8988T (cell line): ENCODE measurements at regions not wholly inside any gene's neighbourhood (a gene's known extent, or its start where the extent isn't known, plus 50 kb on each side); places are given as distances from the start of the nearest gene placed in this dataset.
"Not testable (repeated sequence)": the region's sequence is repeated elsewhere in the genome, so short reads cannot be mapped to it uniquely, and the experiment has no call there.

Experiments
- DNase-seq: peaks from one replicate; pipeline ENCODE4 v3.0.0; 2011

DNA sequence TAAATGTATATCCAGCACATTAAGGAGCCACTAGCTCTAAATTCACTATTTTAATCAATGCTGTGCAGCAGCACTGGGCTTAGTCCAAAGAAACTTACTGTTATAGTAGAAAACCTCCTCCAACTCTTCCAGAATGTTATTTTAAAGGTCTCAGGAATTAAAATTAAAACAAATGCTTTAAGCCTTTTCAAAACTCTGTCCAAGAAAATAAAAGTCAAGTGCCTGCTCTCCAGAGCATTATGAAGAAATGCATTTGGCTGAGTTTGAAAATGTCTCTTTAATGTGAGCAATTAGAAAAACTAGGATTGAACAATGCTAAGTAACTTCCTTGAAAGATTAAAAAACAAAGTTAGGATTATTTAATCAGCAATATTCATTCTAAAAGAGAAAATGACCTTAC, 322.4 kb upstream of the DCN start:
- DNase-seq = no peak

DNA sequence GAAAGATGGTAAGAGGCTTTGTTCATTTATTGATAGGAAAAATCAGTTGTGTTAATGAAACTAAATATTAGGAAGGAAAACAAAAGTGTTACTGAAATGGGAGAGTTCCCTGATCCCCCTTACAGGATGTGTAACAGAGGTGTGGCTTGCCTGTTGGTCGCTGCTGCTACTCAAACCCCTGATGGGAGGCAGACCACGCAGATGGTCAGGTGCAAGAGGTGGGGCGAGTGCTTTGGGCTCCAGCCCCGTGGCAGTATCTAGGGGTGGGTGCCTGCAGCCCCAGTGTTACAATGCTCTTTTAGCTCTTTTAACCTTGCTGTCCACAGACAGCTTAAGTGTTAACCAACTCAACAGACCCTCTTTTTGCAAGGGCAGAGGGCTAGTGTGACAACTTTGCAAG, 319.6 kb upstream of the DCN start:
- DNase-seq = no peak

DNA sequence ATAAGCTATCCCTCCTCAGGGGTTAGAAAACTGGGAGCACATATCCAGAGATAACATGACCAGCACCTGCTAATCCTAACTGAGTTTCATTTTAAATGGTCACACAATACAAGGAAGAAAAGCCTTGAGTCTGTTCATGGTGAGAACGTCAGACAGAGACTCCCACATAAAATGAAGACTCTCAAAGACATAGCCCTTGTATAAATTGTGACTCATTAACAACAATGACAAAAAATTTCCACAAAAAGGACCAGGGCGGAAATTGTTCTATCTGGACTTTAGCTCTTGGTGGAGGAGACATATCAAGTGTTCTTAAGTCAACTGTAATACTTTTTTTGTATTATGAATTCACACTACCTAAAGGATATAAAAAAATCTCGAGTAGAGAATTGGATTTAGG, 313.7 kb upstream of the DCN start:
- DNase-seq = no peak

DNA sequence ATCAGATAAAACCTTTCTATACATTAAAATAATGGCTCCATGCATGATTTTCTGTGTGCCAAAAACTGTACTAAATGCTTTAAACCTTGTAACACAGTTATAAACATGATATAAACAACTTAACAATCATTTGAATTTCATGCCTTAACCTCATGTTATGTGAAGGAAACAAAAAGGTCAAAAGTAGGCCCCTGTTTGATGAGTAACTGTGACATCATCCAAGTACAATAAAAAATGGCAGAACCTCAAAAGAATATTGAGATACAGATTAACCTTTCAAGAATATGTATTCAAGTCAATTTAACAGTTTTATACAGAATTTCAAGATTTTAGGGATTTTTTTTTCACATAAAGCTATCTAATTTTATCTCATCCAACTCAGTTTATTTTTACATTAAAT, 310.7 kb upstream of the DCN start:
- no peak for DNase-seq

DNA sequence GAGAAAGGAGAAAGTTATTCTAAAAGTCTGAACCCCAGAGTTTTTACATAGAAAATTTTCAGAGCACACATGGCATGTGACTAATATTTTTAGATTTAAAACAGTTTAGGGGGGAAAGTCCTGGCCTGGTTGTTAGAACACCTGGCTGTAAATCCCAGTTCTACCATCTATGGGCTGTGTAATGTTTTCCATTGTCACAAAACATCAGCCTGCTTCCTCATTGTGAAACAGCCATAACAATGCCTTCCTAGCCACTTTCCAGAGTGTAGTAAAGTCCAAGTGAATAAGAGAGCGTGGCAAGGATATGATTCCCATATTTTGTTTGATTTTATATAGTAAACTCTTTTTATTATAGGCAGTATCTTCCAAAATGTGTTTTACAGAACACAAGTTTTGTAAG, 310.0 kb upstream of the DCN start:
- DNase-seq = no peak

DNA sequence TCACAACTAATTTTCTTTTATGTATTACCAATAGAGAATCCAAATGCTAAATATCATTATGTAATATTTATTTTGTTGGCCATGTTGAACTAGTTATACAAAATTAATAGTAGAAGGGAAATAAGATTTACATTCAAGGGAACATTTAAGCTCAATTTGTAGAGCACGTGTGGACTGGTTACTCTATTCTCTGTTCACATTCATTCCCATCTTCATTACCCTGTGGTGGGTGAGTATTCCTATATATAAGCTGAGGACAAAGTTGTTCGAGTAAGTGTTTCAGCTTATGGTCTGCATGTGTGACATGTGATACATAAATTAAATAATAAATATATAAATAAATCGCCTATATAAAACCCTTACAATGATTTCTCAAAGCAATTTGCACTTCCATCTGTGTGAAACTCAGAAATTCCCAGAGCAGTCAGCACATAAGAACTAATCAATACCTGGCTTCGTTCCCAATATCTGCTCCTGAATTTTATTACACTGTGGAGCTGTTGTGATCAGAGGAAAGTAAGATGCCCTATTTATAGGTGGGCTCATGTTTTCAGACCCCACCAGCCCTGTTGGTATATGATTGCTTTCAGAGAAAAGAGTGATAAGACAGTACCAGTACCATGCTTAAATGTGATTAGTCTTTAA, 308.2 kb upstream of the DCN start:
- no peak for DNase-seq

DNA sequence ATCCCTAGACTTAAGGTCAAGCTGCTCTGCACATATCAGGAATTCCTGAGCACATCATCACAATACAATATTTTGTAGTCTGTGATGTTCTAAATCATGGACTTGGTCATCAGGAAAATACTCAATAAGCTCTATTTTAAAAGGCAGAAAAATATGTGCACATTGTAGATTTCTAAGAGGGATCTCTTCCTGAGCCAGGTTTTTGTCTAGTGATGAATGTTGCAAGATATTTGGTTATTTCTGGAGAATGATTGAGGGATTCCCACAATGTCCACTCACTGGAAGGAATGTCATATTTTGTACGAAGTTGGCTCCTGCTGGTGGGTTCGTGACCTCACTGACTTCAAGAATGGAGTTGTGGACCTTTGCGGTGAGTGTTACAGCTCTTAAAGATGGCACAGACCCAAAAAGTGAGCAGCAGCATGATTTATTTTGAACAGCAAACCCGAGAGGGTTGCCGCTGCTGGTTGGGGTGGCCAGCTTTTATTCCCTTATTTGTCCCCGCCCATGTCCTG, 300.9 kb upstream of the DCN start:
- no peak for DNase-seq

DNA sequence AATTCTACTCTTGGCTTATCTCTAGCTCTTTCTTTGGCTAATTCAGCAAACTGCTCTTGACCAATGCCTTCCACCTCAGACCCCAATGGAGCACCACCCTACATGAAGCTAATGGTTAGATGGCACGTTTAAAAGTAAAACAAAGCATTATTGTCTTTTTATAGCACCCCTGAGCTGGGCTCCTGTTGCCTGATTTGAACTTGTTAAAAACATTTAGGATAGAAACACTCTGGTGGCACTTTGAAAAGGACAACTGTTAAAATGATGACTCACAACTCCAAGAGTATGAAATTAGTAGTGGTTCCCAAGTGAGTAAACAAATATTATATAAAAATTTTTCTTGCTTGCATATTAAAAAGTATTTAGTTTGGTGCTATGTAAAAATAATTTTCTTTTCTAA, 299.6 kb upstream of the DCN start:
- no peak for DNase-seq

DNA sequence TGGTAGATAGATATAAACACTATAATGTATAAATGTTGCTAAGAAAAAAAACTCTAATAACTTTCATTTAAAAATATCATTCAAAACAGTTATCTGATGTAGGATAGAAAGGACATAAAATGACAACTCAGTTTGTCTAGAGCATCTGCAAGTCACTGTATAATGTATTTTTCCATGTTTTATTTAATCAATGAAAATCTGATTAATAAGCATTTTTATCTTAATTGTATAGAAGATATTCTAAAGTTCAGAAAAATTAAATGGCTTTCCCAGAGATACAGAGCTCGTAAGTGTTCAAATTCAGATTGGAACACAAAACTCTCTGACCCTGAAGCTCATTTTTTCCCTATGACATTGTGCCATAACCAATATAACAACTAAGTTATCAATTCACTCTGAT, 295.9 kb upstream of the DCN start:
- no peak for DNase-seq

DNA sequence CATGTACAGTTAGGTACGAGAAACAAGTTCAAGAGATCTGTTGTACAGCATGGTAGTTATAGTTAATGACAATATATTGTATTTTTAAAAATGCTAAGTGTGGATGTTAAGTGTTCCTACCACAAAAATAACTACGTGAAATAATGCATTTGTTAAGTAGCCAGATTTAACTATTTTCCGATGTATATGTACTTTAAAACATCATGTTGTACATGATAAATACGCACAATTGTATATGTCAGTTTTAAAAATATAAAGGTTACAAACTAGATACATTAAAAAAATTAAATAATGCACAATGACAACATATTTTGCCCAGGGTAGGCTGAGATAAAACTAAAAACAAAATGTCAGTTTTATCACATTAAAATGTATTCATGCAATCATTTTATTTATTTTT, 285.1 kb upstream of the DCN start:
- no peak for DNase-seq

DNA sequence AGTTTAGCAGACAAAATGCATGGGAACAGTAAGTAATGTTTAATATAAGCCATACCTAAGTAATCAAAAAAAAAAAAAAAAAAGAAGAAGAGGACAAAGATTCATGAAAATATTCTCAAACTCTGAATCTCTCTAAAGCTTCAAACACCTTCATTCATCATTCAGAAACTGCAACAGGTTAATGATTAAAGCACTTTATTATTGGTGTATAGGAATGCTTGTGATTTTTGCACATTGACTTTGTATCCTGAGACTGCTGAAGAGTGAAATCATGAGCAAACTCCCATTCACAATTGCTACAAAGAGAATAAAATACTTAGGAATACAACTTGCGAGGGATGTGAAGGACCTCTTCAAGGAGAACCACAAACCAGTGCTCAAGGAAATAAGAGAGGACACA, 278.4 kb upstream of the DCN start:
- no peak for DNase-seq

DNA sequence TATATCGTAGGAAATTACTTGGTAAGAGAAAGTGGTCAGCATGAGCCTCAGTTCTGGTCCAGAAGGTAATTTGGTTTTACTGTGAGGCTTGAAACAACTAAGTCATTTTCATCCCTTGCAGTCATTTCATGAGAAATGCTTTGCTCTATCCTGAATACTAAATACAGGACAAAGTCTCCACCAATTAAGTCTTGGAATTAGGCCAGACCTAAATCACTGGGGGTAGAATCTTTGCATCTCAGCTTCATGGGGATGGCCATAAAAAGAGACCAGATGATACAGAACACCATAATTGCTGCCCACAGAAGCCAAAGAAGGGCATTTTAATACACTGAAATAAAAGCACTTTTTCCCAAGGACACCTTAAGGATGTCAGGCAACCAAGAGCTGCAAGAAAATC, 277.9 kb upstream of the DCN start:
- DNase-seq = no peak

DNA sequence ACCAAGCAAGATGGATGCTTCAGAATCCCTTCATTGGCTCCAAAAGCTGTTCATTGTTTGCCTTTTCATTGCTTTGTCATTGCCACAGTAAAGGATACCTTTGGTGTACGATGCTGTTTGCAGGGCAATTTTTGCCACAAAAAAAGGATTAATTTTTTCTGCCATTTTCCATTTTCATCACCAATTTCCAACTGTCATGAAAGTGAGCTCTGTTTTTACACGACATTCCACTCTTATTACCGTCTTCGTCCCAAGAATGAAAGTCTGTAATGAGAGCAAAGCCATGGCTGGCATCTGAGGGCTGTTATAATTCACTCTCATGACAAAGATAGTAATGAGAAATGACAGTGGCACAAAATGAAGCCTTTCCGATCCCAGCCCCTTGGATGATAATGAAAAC, 272.7 kb upstream of the DCN start:
- DNase-seq = no peak

DNA sequence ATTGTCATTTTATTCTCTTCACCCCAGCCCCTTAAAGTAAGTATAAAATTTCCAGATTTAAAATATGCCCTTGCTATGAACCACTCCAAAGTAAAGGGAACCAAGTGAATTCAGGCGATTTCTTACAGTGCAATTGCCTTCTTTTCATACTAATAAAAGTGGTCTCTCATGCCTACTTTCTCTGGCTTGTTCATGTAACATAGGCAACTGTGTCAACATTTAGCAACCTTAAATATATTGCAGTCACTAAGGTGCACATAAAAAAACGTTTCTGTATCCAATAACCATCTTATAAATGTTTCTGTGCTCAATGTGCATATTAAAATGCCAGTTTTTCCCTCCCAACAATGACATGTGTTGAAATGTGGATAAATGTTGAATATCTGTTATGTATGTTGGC, 271.6 kb upstream of the DCN start:
- DNase-seq = no peak

DNA sequence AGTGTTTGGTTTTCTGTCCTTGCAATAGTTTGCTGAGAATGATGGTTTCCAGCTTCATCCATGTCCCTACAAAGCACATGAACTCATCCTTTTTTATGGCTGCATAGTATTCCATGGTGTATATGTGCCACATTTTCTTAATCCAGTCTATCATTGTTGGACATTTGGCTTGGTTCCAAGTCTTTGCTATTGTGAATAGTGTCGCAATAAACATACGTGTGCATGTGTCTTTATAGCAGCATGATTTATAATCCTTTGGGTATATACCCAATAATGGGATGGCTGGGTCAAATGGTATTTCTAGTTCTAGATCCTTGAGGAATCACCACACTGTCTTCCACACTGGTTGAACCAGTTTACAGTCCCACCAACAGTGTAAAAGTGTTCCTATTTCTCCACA, 269.8 kb upstream of the DCN start:
- DNase-seq = not testable (repeated sequence)

DNA sequence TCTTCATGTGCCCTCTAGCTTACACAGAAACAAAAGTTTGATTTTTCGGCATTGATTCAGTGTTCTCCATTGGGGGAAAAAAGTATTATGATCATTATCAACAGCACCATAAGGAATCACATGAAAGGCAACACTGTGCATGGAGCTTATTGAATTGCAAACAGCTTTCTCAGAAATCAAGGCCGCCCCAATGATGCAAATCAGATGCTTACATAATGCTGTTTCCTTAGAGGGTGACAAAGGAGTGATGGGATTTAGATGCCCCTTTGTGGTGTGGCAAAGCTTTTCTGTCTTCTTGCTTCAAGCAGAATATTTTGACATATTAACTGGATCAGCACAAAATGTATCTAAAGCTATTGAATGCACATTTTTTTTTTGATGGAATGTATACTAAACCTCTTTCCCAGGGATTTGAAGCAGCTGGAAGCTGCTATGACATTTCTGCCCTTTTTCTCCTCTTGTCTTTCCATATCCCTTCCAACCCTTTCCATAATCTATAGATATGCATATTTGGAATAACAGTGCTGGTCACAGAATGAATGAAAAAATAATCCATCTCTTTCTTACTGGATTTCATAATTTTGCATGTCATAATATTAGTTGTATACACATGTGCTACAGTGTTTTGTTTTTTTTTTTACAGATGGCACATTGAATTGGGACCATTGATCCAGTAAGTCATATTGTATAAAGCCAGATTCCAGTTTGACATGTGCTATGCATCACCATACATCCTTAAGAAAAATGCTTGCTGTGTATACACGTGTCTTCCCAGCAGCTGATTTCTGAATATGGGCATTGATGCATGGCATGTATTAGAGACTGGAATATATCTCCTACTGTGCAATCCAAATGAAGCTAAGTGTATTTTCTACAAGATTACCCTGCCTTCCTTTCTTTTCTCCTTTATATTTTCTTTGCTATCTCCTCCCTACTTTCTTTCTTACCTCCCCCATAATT, 259.7 kb upstream of the DCN start:
- no peak for DNase-seq

DNA sequence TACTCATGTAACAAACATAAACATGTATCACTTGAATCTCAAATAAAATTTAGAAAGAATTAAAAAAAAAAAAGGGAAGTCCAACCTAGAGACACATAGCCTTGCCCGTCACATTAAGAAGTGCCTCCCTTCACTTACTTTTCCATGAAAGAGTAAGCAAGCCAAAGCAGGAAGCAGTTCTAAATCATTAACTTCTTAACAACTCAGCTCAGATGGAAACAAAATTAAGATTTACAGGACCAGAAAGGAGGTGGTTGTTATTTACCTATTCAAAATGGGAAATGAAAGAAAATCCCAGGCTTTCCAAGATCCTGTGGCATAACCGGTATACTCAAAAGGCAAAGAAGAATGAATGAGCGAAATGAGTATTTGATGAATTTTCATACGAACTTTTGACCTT, 258.6 kb upstream of the DCN start:
- no peak for DNase-seq

DNA sequence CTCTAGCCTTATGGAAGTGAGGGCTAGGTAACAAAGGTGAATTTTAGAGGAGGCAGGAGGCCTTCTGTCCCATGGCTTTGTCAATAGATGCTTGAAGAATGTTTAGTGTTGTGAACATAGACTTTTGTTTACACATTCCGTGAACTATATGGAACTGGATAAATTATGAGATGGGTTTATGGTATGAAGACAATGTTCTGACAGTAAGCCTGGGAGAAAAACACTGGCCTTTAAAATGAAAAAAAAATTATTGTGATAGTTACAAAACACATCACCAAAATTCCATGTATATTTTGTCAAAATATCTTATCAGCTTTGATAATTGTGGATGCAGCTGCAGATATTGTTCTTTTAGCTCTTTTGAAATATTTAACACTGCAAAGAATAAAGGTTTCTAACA, 251.5 kb upstream of the DCN start:
- DNase-seq = no peak

DNA sequence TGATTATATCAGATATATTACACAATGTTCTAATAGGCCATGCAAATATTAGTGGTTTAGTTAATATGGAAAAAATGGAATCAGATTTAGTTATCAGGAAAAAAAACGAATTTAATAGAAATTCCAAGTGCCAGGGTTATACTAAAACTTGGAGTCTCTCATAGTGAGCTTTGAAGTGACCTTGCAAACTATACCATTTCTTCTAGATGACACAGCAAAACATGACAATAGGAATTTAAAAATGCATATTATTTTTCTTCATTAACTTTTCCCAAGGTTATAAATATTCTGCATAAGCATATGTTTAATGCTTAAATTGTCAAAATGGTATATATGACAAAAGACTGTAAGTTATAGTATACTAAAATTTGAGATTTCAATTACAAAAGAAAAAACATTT, 250.1 kb upstream of the DCN start:
- no peak for DNase-seq

DNA sequence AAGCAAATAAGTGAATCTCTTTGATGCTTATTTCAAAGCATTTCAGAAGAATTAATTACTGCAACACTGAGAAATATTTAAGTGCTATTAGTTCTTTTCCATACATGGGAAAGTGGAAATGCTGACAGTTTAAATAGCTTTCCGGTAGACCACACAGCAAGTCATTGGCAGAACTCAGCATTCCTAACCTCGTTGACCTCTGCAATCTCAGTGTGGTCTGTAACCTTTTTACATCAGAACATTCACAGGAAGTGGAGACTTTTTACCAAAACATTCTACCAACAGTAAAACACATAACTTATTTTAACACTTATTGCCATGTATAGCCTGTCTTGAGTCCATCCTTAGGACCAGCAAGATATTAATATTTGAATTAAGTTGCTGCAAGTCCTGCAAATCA, 249.5 kb upstream of the DCN start:
- no peak for DNase-seq

DNA sequence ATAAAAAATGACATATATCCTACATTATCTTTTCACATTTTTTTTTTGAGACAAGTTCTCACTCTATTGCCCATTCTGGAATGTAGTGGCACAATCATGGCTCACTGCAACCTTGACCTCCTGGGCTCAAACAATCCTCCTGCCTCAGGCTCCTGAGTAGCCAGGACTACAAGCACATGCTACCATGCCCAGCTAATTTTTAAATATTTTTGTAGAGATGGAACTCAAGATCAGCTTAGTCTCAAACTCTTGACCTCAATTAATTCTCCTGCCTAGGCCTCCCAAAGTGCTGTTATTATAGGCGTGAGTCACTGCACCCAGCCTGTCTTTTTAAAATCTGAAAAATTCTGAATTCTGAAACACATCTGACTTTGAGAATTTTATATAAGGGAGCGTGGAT, 241.9 kb upstream of the DCN start:
- DNase-seq = no peak

DNA sequence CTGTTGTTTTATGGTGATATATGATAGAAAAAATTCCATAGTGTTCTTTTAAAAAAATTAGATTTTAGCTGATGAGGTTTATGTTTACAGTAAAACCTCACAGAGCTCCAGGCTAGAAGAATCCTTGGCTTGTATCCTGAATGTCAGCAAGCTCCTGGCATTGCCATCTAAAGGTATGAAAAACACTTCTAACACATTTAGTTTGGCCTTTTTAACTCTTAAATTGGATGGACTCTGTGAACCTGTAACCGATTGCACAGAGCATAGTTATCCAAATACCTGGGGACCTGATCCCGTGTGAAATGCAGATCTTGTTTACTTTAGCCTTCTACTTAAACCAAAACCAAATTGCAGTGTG, 241.1 kb upstream of the DCN start:
- no peak for DNase-seq

DNA sequence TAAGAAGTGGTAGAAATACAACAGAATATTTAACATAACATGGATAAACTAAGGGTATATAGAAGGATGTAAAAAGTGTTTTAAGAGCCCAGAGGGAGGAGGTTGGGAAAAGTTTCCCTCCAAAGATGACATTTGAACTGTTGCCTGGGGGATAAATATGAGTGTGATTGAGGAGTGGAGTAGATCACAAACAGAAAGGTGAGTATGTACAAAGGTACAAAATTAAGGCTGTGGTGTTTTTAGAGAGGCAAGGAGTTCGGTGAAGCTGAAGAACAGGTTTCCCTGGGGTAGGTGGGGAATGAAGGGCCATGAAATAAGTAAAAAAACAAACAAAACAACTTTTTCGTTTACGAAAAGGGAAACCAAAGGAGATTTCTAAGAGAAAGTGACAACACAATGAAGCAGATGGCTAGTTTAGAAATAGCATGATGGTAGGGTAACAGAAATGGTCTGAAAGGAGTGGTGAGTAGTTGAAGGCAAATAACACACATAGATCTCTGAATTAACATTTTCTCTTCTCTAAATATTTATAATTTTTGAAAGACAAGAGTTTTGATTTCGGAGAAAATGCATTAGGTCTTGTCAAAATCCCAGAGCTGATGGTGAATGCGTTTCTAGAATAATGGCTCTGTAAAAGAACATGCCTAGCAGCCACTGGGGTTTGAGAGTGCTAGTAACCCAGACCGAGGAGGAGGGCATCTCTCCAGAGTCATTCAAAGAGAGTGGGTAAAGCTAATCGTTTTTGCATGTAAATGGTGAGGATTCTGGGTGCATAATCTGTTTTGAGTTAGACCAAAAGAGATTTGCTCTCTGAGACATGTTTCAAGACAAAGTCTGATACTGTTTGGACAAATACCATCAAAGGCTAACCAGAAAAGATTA, 240.4 kb upstream of the DCN start:
- no peak for DNase-seq

DNA sequence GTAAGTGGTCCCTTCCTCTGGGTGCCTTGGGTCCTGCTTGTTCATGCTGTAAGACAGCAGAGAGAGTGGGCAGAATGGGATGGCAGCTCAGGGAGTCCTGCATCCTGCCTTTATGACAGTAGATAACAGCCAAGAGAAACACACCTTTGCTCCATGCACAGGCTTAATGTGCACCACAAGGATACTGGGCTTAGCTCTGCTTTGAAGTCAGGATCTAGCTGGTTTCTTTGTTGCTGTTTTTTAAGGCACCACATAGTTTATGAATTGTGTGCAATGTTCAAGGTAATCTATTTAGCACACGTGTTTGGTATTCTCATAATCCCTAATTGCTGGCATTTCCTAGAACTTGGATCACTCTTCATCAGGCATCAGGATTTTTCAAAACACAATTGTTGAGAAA, 239.5 kb upstream of the DCN start:
- no peak for DNase-seq
